ENCODE measurements at regions not wholly inside any gene's neighbourhood (a gene's known extent, or its start where the extent isn't known, plus 50 kb on each side); places are given as distances from the start of the nearest gene placed in this dataset.

- H3K4me3 ChIP-seq (ENCODE audit: insufficient read depth, low read length, poor library complexity, severe bottlenecking): no peak overlapping the region
- H3K27ac ChIP-seq (ENCODE audit: low read depth, low read length): no peak overlapping the region
- no peak overlapping the region for H3K9ac ChIP-seq (ENCODE audit: low read length)
- H2AFZ ChIP-seq (ENCODE audit: low read depth, low read length, severe bottlenecking): no peak overlapping the region
- no peaks in the 10 kb centered on the region for H3F3A ChIP-seq (ENCODE audit: insufficient read depth)
- no peaks in the 10 kb centered on the region for H4K20me1 ChIP-seq (ENCODE audit: low read depth, low read length)
- H3K9me3 ChIP-seq (ENCODE audit: insufficient read depth, low read length): no peaks in the 10 kb centered on the region
- H3K79me2 ChIP-seq (ENCODE audit: insufficient read depth, low read length): no peaks in the 10 kb centered on the region
- H3K4me2 ChIP-seq (ENCODE audit: low read depth, low read length, poor library complexity, severe bottlenecking): no peak overlapping the region
- H3K9me2 ChIP-seq (replicated peaks; ENCODE audit: insufficient read depth, low read length): no peaks in the 10 kb centered on the region
- no peaks in the 10 kb centered on the region for H3K27me3 ChIP-seq (ENCODE audit: low read length)
- TF ChIP-seq, protein P1, sequence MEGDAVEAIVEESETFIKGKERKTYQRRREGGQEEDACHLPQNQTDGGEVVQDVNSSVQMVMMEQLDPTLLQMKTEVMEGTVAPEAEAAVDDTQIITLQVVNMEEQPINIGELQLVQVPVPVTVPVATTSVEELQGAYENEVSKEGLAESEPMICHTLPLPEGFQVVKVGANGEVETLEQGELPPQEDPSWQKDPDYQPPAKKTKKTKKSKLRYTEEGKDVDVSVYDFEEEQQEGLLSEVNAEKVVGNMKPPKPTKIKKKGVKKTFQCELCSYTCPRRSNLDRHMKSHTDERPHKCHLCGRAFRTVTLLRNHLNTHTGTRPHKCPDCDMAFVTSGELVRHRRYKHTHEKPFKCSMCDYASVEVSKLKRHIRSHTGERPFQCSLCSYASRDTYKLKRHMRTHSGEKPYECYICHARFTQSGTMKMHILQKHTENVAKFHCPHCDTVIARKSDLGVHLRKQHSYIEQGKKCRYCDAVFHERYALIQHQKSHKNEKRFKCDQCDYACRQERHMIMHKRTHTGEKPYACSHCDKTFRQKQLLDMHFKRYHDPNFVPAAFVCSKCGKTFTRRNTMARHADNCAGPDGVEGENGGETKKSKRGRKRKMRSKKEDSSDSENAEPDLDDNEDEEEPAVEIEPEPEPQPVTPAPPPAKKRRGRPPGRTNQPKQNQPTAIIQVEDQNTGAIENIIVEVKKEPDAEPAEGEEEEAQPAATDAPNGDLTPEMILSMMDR (IDR thresholded peaks at IDR 0.05; ENCODE audit: insufficient read depth, low read length, poor library complexity, severe bottlenecking): no peak
- TF ChIP-seq EZH2phosphoT487 (conservative IDR thresholded peaks at IDR 0.05; ENCODE audit: low read length): no peak
- no peaks in the 10 kb centered on the region for H3K36me3 ChIP-seq (ENCODE audit: low read length)
Observed at GRCh38 chr6:166836785-166837718, 119.3 kb downstream of the RNASET2 start.

DNA sequence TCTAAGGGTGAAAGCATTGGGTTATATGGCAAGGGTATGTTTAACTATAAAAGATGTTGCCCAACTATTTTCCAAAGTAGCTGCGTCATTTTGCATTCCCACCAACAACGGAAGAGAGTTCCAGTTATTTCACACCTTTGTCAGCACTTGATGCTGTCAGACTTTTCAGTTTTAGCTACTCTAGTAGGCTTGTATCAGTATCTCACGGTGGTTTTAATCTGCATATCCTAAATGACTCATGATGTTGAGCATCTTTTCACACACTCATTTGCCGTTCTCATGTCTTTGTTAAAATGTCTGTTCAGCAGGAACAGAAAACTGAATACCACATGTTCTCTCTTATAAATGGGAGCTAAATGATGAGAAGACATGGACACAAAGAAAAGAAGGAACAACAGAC is 122.3 kb downstream of the RNASET2 start:
- no peak overlapping the region for H3K4me2 ChIP-seq (ENCODE audit: low read depth, low read length, poor library complexity, severe bottlenecking)

DNA sequence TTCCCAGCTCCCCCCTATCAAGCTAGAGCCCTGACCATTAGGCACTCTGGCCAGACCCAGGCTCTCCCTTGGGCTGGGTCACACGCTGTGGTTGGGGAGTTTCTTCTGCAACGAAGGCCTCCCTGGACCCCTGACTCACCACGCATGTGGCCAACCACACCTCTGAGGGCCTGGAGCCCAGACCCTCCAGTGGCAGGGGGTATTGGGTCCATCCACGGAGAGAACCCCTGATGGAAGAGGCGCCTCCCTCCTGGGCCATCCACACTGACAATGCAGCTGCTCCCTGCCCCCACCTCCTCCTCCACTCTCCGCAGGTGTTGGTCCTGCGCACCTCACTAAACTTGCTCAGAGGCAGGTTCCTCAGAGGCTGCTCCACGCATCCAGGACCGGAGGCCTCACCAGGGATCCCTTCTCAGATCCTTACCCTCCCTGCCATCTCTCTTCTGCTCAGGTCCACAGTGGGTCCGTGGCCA is 125.4 kb downstream of the RNASET2 start:
- Histone ChIP-seq H3K4me2 (ENCODE audit: low read depth, low read length, poor library complexity, severe bottlenecking) (no peak overlapping the region), H3K4me3 (ENCODE audit: insufficient read depth, low read length, poor library complexity, severe bottlenecking) (no peak overlapping the region), H3F3A (ENCODE audit: insufficient read depth) (no peaks in the 10 kb centered on the region), H3K79me2 (ENCODE audit: insufficient read depth, low read length) (no peaks in the 10 kb centered on the region), H3K9ac (ENCODE audit: low read length) (no peak overlapping the region), H3K27ac (ENCODE audit: low read depth, low read length) (no peak overlapping the region), H4K20me1 (ENCODE audit: low read depth, low read length) (no peaks in the 10 kb centered on the region), H3K9me3 (ENCODE audit: insufficient read depth, low read length) (no peaks in the 10 kb centered on the region), H3K9me2 (replicated peaks; ENCODE audit: insufficient read depth, low read length) (no peaks in the 10 kb centered on the region), H2AFZ (ENCODE audit: low read depth, low read length, severe bottlenecking) (no peak overlapping the region), H3K36me3 (ENCODE audit: low read length) (no peaks in the 10 kb centered on the region), H3K27me3 (ENCODE audit: low read length) (no peaks in the 10 kb centered on the region)
- TF ChIP-seq, protein P1 (IDR thresholded peaks at IDR 0.05; ENCODE audit: insufficient read depth, low read length, poor library complexity, severe bottlenecking): no peak
- no peak for TF ChIP-seq EZH2phosphoT487 (conservative IDR thresholded peaks at IDR 0.05; ENCODE audit: low read length)

More for the DNA sequence above, 122.3 kb downstream of the RNASET2 start:
- Histone ChIP-seq H3K27me3 (ENCODE audit: low read length) (no peaks in the 10 kb centered on the region), H4K20me1 (ENCODE audit: low read depth, low read length) (no peaks in the 10 kb centered on the region), H3F3A (ENCODE audit: insufficient read depth) (no peaks in the 10 kb centered on the region), H3K36me3 (ENCODE audit: low read length) (no peaks in the 10 kb centered on the region), H3K4me3 (ENCODE audit: insufficient read depth, low read length, poor library complexity, severe bottlenecking) (no peak overlapping the region), H3K9me2 (replicated peaks; ENCODE audit: insufficient read depth, low read length) (no peaks in the 10 kb centered on the region), H3K9ac (ENCODE audit: low read length) (no peak overlapping the region), H3K79me2 (ENCODE audit: insufficient read depth, low read length) (no peaks in the 10 kb centered on the region), H3K9me3 (ENCODE audit: insufficient read depth, low read length) (no peaks in the 10 kb centered on the region), H2AFZ (ENCODE audit: low read depth, low read length, severe bottlenecking) (no peak overlapping the region), H3K27ac (ENCODE audit: low read depth, low read length) (no peak overlapping the region)
- TF ChIP-seq, protein P1 (IDR thresholded peaks at IDR 0.05; ENCODE audit: insufficient read depth, low read length, poor library complexity, severe bottlenecking): no peak
- no peak for TF ChIP-seq EZH2phosphoT487 (conservative IDR thresholded peaks at IDR 0.05; ENCODE audit: low read length)
